ENCODE measurements at regions not wholly inside any gene's neighbourhood (a gene's known extent, or its start where the extent isn't known, plus 50 kb on each side); places are given as distances from the start of the nearest gene placed in this dataset.

DNA sequence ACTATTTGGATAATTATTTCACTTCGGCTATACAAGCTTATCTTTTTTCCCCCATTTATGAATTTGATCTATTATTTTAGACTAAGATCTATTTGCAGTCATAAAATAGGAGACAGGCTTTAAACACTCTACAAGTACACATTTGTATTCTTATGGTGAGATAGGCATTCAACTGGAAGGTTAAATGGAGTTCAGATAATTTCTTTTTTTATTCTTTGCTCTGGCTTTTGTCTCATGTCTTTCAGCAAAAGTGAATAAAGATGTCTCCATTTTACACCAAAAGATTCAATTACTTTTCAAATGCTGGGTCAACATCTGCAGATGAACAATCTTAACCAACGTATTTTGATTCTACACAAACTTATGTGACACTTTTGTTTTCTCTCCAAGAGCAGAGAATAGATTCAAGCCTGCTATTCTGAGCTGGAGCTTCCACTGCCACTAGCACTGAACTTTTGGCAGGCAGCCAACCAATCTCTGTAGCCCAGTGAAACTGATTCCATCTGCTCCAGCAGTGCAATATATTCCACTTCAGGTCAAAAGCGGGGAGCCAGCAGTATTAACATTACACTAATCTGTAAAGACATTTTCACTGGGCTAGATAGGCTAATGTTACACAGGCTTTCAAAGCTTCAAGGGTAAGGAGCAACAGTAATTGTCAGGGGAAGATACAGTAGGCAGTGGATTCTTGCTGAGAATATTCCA, 452.0 kb upstream of the ZNF608 start:
- Mint-ChIP-seq H3K4me1 (ENCODE audit: low read depth) (no peaks in the 10 kb centered on the region), H3K36me3 (no peaks in the 10 kb centered on the region), H3K4me3 (no peak overlapping the region), H3K9me3 (no peaks in the 10 kb centered on the region), H3K27me3 (no peaks in the 10 kb centered on the region), H3K27ac (no peak overlapping the region)
- POLR2A ChIA-PET = no interaction called here
- intact Hi-C loops (cut with micrococcal nuclease) = no loop called here
- DNase-seq = no peak
- CTCF ChIA-PET = no interaction called here

DNA sequence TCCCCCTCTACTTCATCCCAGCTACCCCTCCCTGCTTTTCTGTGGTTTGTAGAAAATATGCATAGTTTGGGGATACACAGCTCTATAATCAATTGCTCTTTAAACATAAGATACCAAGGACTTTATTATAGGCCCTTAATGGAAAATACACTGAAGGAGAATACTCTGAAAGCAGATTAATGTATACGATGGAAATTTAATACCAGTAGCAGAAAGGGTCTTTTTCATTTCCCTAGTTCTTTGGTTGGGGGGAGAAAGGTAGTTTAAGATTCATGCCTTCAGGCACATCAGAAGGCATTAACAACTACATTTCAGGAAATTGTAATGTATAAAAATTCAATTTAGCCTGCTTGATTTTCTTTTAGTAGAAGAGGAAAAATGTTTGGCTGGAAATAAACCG, 452.9 kb upstream of the ZNF608 start:
- Mint-ChIP-seq H3K27me3 (no peaks in the 10 kb centered on the region), H3K9me3 (no peaks in the 10 kb centered on the region), H3K27ac (no peak overlapping the region), H3K4me1 (ENCODE audit: low read depth) (no peaks in the 10 kb centered on the region), H3K4me3 (no peak overlapping the region), H3K36me3 (no peaks in the 10 kb centered on the region)
- DNase-seq = no peak
- POLR2A ChIA-PET = no interaction called here
- intact Hi-C loops (cut with micrococcal nuclease) = no loop called here
- CTCF ChIA-PET = no interaction called here

DNA sequence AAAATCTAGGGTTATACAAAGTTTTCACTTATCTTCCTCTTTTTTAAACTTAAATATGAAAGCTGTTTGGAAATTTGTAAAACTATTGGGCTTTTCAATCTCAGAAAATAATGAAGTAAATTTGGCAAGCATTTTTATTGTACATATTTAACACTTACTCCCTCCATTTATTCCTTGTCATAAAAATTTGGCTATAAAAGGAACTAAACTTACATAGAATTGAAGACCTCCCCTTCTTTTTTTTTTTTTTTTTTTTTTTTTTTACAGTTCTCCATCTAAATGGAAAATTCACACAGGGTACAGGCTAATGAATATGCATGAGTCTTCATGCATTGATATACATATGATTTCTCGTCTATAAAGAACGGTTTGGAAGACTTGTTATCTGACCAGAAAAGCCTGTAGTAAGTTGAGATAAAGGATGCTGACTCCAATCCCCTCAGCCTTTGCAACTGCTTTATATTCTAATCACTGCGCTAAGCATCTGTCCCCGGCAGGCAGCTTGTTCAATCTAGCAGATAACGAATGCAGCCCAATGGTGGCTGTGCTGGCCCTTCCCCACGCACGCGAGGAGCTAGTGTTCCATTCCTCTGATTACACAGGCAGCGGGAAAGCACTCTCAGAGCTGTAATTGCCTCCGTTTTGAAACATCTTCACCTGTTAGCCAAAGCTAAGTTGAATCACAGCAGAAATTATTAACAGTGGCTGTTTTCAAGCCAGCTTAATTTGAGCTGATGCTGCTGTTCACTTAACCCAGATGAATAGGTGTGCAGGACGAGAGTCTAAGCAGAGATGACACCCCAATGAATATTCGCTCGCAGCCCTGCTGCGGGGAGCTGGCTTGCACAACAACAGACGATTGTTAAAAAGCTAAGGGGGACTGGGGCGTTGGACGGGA, 453.8 kb upstream of the ZNF608 start:
- no peak overlapping the region for H3K27ac Mint-ChIP-seq
- H3K36me3 Mint-ChIP-seq = no peaks in the 10 kb centered on the region
- no peak overlapping the region for H3K4me3 Mint-ChIP-seq
- DNase-seq = no peak
- intact Hi-C loops (cut with micrococcal nuclease) = no loop called here
- no peaks in the 10 kb centered on the region for H3K9me3 Mint-ChIP-seq
- ChIA-PET CTCF (interaction anchor here (1.0 kb wide), 1 partner anchor 27 kb away, joined by 3 read pairs; no protein-coding TSS in a partner anchor), POLR2A (no interaction called here)
- no peaks in the 10 kb centered on the region for H3K27me3 Mint-ChIP-seq
- H3K4me1 Mint-ChIP-seq (ENCODE audit: low read depth) = no peaks in the 10 kb centered on the region

DNA sequence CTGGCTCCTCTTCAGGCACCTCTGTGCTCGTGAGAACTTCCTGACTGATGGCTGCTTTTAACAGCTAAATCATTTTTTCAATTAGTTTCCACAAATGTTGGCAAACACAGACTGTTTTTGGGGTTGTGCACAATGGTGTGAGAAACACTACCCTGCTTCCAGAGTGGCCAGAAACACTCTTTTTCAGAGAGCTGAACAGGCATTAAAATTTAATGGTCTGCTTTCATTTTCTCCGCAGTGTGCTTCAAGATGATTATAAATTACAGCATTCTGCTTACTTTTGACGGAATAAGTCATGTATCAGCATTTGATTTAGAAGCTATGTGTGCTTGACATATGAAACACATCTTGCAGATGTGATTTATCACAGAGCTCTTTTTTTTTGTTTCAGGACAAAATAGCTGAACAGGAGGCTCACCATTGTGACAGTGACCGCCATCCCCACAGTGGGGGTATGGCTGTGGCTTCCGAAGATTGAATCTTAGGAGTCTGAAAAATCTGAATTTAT, 454.5 kb upstream of the ZNF608 start:
- POLR2A ChIA-PET = no interaction called here
- H3K4me1 Mint-ChIP-seq (ENCODE audit: low read depth) = no peaks in the 10 kb centered on the region
- no peak overlapping the region for H3K27ac Mint-ChIP-seq
- intact Hi-C loops (cut with micrococcal nuclease) = no loop called here
- no peak for DNase-seq
- H3K4me3 Mint-ChIP-seq = no peak overlapping the region
- peaks cover 1% of the 10 kb centered on the region for H3K9me3 Mint-ChIP-seq
- CTCF ChIA-PET = interaction anchor here (1.0 kb wide), 1 partner anchor 27 kb away, joined by 3 read pairs; no protein-coding TSS in a partner anchor
- no peaks in the 10 kb centered on the region for H3K27me3 Mint-ChIP-seq
- H3K36me3 Mint-ChIP-seq = no peaks in the 10 kb centered on the region

DNA sequence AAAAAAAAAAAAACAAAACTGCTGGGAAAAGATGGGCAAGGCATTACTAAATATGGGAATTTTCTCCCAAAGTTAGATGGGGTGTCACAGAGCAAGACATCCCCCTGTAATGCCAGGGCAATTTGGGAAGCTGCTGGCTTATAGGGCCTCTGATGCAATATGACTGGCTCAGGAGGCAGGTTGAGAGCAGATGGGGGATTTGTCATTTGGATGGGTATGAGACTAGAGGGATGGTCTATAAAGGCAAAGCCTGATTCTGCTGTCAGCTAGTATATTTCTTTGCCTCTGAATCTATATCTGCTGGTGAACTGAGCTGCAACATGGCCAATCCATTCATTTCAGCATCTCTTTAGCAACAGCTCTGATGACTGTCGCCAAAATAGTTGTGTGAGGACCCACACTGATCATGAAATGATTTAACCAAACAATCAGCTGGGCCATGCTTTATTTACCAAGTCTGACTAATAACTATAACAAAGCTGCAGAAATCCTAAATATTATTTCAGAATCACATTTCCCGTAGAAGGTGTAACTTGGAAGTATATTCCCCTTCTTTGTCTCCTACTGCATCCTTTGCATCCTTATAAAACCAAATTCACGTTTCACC, 455.1 kb upstream of the ZNF608 start:
- intact Hi-C loops (cut with micrococcal nuclease) = no loop called here
- no peaks in the 10 kb centered on the region for H3K4me1 Mint-ChIP-seq (ENCODE audit: low read depth)
- ChIA-PET POLR2A (no interaction called here), CTCF (interaction anchor here (0.6 kb wide), 1 partner anchor 43 kb away, joined by 5 read pairs; no protein-coding TSS in a partner anchor)
- peaks cover 5% of the 10 kb centered on the region for H3K9me3 Mint-ChIP-seq
- no peak overlapping the region for H3K27ac Mint-ChIP-seq
- DNase-seq = no peak
- no peak overlapping the region for H3K4me3 Mint-ChIP-seq
- H3K27me3 Mint-ChIP-seq = no peaks in the 10 kb centered on the region
- H3K36me3 Mint-ChIP-seq = no peaks in the 10 kb centered on the region

DNA sequence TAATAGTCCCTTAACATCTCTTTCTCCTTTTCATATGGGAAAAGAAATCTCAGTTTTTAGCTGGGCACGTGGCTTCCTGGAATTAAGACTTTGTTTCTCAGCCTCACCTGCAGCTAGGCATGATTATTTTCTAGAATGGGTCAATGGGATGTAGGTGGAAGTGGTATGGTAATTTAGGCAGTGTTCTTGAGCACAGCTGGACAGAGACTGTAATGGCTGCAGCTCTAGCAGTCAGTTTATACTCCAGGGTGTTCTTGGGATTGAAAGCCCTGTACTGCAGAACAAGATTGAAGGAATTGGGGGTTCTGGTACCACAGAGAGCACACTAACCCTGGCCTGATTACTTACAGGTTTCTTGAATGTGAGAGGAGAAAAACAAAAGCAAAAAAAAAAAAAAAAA, 455.9 kb upstream of the ZNF608 start:
- no peaks in the 10 kb centered on the region for H3K27me3 Mint-ChIP-seq
- H3K4me3 Mint-ChIP-seq = no peak overlapping the region
- no peaks in the 10 kb centered on the region for H3K4me1 Mint-ChIP-seq (ENCODE audit: low read depth)
- H3K27ac Mint-ChIP-seq = no peak overlapping the region
- CTCF ChIA-PET = no interaction called here
- peaks cover 5% of the 10 kb centered on the region for H3K9me3 Mint-ChIP-seq
- POLR2A ChIA-PET = interaction anchor here (0.6 kb wide), 1 partner anchor 18 kb away, joined by 5 read pairs; no protein-coding TSS in a partner anchor
- intact Hi-C loops (cut with micrococcal nuclease) = no loop called here
- H3K36me3 Mint-ChIP-seq = no peaks in the 10 kb centered on the region
- DNase-seq = no peak

DNA sequence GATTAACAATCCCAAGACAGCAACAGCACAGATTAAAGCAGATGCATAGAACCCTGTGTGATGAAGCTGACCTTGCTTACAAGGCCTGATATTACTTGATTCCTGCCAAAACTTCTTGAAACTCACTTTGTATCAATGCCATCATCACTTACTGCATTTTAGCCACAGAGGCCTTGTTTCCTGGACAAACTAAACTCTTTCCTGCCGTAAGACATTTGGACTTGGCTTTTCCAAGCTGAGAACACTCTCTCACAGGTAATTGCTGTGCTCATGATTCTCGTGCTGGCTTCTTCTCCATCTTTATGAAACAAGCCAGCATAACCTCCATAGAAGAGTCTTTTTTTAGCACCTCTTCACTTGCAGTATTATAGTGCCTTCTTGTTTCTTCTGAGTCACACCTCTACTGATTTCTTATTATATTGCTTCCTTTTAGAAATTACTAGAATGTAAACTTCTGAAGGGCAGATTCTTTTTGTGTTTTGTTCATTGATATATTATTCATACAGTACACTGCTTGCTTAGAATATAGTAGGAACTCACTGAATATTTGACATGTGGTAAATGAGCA, 456.5 kb upstream of the ZNF608 start:
- H3K9me3 Mint-ChIP-seq = peaks cover 6% of the 10 kb centered on the region
- no peak for DNase-seq
- H3K4me3 Mint-ChIP-seq = no peak overlapping the region
- no peaks in the 10 kb centered on the region for H3K27me3 Mint-ChIP-seq
- no peak overlapping the region for H3K27ac Mint-ChIP-seq
- ChIA-PET CTCF (no interaction called here), POLR2A (interaction anchor here (0.6 kb wide), 1 partner anchor 19 kb away, joined by 5 read pairs; no protein-coding TSS in a partner anchor)
- intact Hi-C loops (cut with micrococcal nuclease) = no loop called here
- H3K4me1 Mint-ChIP-seq (ENCODE audit: low read depth) = no peaks in the 10 kb centered on the region
- no peaks in the 10 kb centered on the region for H3K36me3 Mint-ChIP-seq

DNA sequence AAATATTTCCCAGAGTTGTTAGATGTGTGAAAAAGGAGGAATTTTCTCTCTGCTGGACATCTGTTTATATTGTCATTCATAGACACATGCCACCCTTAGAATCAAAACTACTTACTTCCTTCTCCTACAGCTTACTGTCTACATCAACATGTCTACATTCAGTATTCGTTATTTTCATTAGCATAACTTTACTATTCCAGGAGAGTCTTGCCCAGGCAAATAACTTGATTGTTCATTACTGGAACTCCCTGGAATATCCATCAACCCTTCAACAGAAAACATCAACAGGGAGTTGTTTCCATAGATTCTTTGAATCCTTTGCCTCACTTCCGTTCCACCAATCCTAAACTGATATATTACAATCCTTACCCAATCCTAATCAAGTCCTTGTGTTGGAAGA, 457.5 kb upstream of the ZNF608 start:
- intact Hi-C loops (cut with micrococcal nuclease) = no loop called here
- Mint-ChIP-seq H3K4me3 (no peak overlapping the region), H3K27ac (no peak overlapping the region), H3K36me3 (no peaks in the 10 kb centered on the region), H3K4me1 (ENCODE audit: low read depth) (no peaks in the 10 kb centered on the region), H3K9me3 (peaks cover 8% of the 10 kb centered on the region), H3K27me3 (no peaks in the 10 kb centered on the region)
- ChIA-PET CTCF (no interaction called here), POLR2A (no interaction called here)
- DNase-seq = no peak

DNA sequence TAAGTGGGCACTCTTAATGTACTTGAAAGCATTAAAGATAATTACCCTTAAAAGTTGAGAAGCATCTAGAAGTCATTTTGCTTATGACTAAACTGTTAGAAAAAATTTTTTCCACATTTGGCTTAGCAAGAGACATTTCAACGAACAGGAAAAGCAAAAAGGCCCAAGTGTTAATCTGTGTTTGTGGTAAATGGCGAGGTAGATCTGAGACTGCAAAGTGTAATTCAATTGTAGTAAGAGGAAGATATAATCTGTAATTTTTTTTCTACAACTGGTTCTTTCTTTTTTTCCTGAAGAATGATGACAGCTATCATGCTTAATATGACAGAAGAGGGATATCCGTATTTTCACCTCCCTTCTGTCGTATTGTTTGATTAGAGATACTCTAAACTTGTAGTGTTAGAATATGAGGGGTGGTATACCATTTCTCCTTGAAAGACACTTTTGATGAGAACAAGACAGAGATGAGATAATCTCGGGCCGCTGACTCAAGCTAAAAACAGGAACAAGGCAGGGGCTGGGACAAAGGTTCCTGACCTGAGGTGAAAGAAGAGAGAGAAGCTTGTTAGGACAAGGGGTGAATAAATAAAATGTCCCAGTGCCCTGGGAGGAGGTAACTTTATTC, 459.3 kb upstream of the ZNF608 start:
- no peaks in the 10 kb centered on the region for H3K36me3 Mint-ChIP-seq

DNA sequence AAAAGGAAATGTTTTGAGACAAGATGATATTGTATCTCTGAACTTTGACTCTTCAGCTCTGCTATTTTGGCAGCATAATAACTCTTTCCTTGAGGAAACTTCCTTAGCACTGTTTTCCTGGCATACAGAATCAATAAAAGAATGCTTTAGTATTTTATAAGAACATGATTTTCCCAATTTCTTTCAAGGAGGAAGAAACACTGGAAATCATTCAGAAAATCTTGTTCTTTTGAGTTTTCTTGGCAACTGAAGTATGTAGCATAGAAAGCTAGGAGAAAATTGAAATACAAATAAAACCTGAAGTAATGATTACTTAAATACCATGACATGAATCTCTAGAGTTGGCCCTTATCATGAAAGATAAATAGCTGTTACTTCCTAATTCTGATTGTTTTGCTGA, 461.4 kb upstream of the ZNF608 start:
- peaks cover 8% of the 10 kb centered on the region for H3K9me3 Mint-ChIP-seq
- no peak overlapping the region for H3K27ac Mint-ChIP-seq
- no peaks in the 10 kb centered on the region for H3K27me3 Mint-ChIP-seq
- H3K36me3 Mint-ChIP-seq = no peaks in the 10 kb centered on the region
- no peak overlapping the region for H3K4me3 Mint-ChIP-seq
- POLR2A ChIA-PET = no interaction called here
- DNase-seq = no peak
- CTCF ChIA-PET = no interaction called here
- intact Hi-C loops (cut with micrococcal nuclease) = no loop called here
- no peaks in the 10 kb centered on the region for H3K4me1 Mint-ChIP-seq (ENCODE audit: low read depth)

More for the DNA sequence above, 459.3 kb upstream of the ZNF608 start:
- CTCF ChIA-PET = no interaction called here
- H3K27ac Mint-ChIP-seq = no peak overlapping the region
- no peak for DNase-seq
- H3K4me1 Mint-ChIP-seq (ENCODE audit: low read depth) = no peaks in the 10 kb centered on the region
- peaks cover 8% of the 10 kb centered on the region for H3K9me3 Mint-ChIP-seq
- POLR2A ChIA-PET = no interaction called here
- intact Hi-C loops (cut with micrococcal nuclease) = no loop called here
- no peaks in the 10 kb centered on the region for H3K27me3 Mint-ChIP-seq
- H3K4me3 Mint-ChIP-seq = no peak overlapping the region

DNA sequence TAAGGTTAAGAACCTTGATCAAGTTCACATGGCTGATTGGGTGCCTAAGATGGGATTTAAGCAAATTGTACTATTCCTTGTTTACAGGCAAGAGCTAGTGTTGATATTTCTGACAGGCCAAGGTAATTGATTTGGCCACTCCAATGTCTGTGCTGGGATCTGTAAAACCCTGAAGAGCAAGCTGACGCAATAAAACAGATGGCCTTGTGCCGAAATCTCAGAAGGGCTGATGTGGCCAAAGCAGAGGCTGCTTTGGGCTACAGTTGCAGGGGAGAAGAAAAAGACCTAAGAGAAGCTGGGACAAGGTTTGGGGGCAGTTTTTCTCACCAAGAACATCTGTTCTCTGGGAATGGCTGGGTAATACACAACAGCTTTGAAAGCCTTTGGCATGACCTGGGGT, 463.2 kb upstream of the ZNF608 start:
- Mint-ChIP-seq H3K4me1 (ENCODE audit: low read depth) (no peaks in the 10 kb centered on the region), H3K27me3 (no peaks in the 10 kb centered on the region), H3K9me3 (peaks cover 8% of the 10 kb centered on the region), H3K27ac (no peak overlapping the region), H3K4me3 (no peak overlapping the region), H3K36me3 (no peaks in the 10 kb centered on the region)
- intact Hi-C loops (cut with micrococcal nuclease) = no loop called here
- ChIA-PET POLR2A (no interaction called here), CTCF (no interaction called here)
- DNase-seq = no peak

Measured in activated CD4-positive, alpha-beta memory T cell treated with anti-CD3 and anti-CD28 coated beads for 36 hours (primary cell).